HEK293T (cell line): ENCODE measurements at regions not wholly inside any gene's neighbourhood (a gene's known extent, or its start where the extent isn't known, plus 50 kb on each side); places are given as distances from the start of the nearest gene placed in this dataset.

Source experiments
- CTCF ChIA-PET: fragments of 350-600 bp; formaldehyde crosslinking; extraction: SDS; loops from one replicate; lab custom pipeline; 2021; ENCODE audit warnings: antibody characterized with exemption, inconsistent platforms; lab: Yijun Ruan, JAX
- POLR2A ChIA-PET: fragments of 350-600 bp; formaldehyde crosslinking; extraction: SDS; loops from one replicate; lab custom pipeline; 2020; ENCODE audit warnings: antibody characterized with exemption, inconsistent platforms; lab: Yijun Ruan, JAX
- DNase-seq: peaks from one replicate; pipeline ENCODE4 v3.0.0; 2012; ENCODE audit warnings: mixed read lengths; ENCODE audit errors: extremely low spot score
- ARNT ChIP-seq: fragments of 450-650 bp; IDR thresholded peaks from 2 replicates; pipeline ENCODE4 v1.6.1; 2017; ENCODE audit warnings: mild to moderate bottlenecking
- BHLHE40 ChIP-seq: fragments of 450-650 bp; IDR thresholded peaks from 2 replicates; pipeline ENCODE4 v1.6.1; 2016; ENCODE audit warnings: mild to moderate bottlenecking, moderate library complexity, borderline replicate concordance
- CTBP1 ChIP-seq: fragments of 450-650 bp; IDR thresholded peaks from 2 replicates; pipeline ENCODE4 v1.6.1; 2016; ENCODE audit warnings: borderline replicate concordance
- ELF4 ChIP-seq: fragments of 450-650 bp; IDR thresholded peaks from 2 replicates; pipeline ENCODE4 v1.6.1; 2017; ENCODE audit warnings: antibody characterized with exemption
- FOXA1 ChIP-seq: fragments of 450-650 bp; IDR thresholded peaks from 2 replicates; pipeline ENCODE4 v1.6.1; 2016; ENCODE audit warnings: mild to moderate bottlenecking
- FOXK2 ChIP-seq: fragments of 450-650 bp; IDR thresholded peaks from 2 replicates; pipeline ENCODE4 v1.6.1; 2016; ENCODE audit warnings: mild to moderate bottlenecking
- FOXM1 ChIP-seq: fragments of 450-650 bp; IDR thresholded peaks from 2 replicates; pipeline ENCODE4 v1.6.1; 2017; ENCODE audit warnings: mild to moderate bottlenecking, borderline replicate concordance
- HDGF ChIP-seq: fragments of 450-650 bp; IDR thresholded peaks from 2 replicates; pipeline ENCODE4 v1.6.1; 2017; ENCODE audit warnings: antibody characterized with exemption, borderline replicate concordance
- L3MBTL2 ChIP-seq: fragments of 450-650 bp; conservative IDR thresholded peaks from 2 replicates; pipeline ENCODE4 v1.6.1; 2016; ENCODE audit warnings: mild to moderate bottlenecking
- LEF1 ChIP-seq: fragments of 450-650 bp; IDR thresholded peaks from 2 replicates; pipeline ENCODE4 v1.6.1; 2017; ENCODE audit warnings: mild to moderate bottlenecking, borderline replicate concordance
- NFRKB ChIP-seq: fragments of 450-650 bp; IDR thresholded peaks from 2 replicates; pipeline ENCODE4 v1.6.1; 2016; ENCODE audit warnings: mild to moderate bottlenecking, moderate library complexity
- PKNOX1 ChIP-seq: fragments of 450-650 bp; IDR thresholded peaks from 2 replicates; pipeline ENCODE4 v1.6.1; 2016
- SP1 ChIP-seq: fragments of 450-650 bp; IDR thresholded peaks from 2 replicates; pipeline ENCODE4 v1.6.1; 2017
- SUZ12 ChIP-seq: fragments of 450-650 bp; IDR thresholded peaks from 2 replicates; pipeline ENCODE4 v1.6.1; 2016; ENCODE audit warnings: mild to moderate bottlenecking
- TARDBP ChIP-seq: fragments of 450-650 bp; IDR thresholded peaks from 2 replicates; pipeline ENCODE4 v1.6.1; 2016
- ZNF384 ChIP-seq: fragments of 450-650 bp; IDR thresholded peaks from 2 replicates; pipeline ENCODE4 v1.6.1; 2016

GRCh38 chr10:36491926-36492325 is 633.5 kb upstream of the ANKRD30A start:
- DNase-seq, result no peak
- ChIA-PET POLR2A (no interaction called here), CTCF (interaction anchor here (0.6 to 0.8 kb wide), 2 partner anchors 191 to 856 kb away, joined by 3 read pairs; no protein-coding TSS in a partner anchor)
- TF ChIP-seq FOXK2, result no peak

GRCh38 chr10:36489611-36490228 is 635.7 kb upstream of the ANKRD30A start:
- CTCF ChIA-PET, result interaction anchor here (0.7 kb wide), 1 partner anchor 851 kb away, joined by 3 read pairs; no protein-coding TSS in a partner anchor
- POLR2A ChIA-PET, result no interaction called here
- no peak for DNase-seq
- TF ChIP-seq BHLHE40 (no peak), SUZ12 (no peak), LEF1 (no peak), NFRKB (no peak), HDGF (no peak), CTBP1 (no peak), ARNT (no peak), FOXA1 (no peak), SP1 (no peak), FOXM1 (no peak), FOXK2 (no peak), L3MBTL2 (no peak)

DNA sequence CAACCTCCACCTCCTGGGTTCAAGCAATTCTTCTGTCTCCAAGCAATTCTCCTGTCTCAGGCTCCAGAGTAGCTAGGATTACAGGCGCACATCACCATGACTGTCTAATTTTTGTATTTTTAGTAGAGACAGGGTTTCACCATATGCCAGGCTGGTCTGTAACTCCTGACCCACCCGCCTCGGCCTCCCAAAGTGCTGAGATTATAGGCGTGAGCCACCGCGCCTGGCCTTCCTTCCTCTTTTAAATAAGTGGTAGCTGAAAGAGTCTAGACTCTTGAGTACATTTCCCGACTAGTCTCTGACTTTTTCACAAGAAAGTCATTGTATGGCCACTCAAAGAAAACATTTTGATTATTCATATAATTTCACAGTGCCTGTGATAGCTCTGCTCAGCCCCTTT is 636.2 kb upstream of the ANKRD30A start:
- TF ChIP-seq TARDBP, result no peak
- no peak for TF ChIP-seq L3MBTL2
- no peak for TF ChIP-seq FOXA1
- no peak for TF ChIP-seq SP1
- no peak for TF ChIP-seq ZNF384
- TF ChIP-seq ELF4, result no peak
- TF ChIP-seq ARNT, result no peak
- no peak for TF ChIP-seq NFRKB
- no peak for TF ChIP-seq FOXM1
- no peak for TF ChIP-seq PKNOX1
- no peak for TF ChIP-seq SUZ12
- ChIA-PET POLR2A (no interaction called here), CTCF (no interaction called here)
- no peak for DNase-seq

DNA sequence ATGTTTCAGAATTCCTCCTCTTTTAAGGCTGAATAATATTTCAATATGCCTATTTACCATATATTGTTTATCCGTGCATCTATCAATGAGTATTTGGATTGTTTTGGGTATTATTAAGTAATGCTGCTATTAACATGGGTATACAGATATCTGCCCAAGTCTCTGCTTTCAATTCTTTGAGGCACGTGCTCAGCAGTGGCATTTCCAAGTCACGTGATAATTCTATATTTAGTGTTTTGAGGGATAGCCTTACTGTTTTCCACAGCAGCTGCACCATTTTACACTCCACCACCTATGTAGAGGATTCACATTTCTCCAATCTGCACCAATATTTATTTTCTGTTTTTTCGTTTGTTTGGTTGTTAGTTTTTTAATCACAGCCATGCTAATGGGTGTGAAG is 636.8 kb upstream of the ANKRD30A start:
- TF ChIP-seq FOXM1, result no peak
- no peak for TF ChIP-seq NFRKB
- TF ChIP-seq CTBP1, result no peak
- TF ChIP-seq FOXA1, result no peak
- TF ChIP-seq FOXK2, result no peak
- TF ChIP-seq BHLHE40, result no peak
- no peak for TF ChIP-seq SP1
- TF ChIP-seq SUZ12, result no peak
- no peak for TF ChIP-seq TARDBP
- TF ChIP-seq LEF1, result no peak
- TF ChIP-seq ARNT, result no peak
- no peak for TF ChIP-seq HDGF
- no peak for TF ChIP-seq PKNOX1
- TF ChIP-seq L3MBTL2, result no peak
- no peak for TF ChIP-seq ZNF384
- no peak for TF ChIP-seq ELF4
- POLR2A ChIA-PET, result no interaction called here
- CTCF ChIA-PET, result no interaction called here
- no peak for DNase-seq

DNA sequence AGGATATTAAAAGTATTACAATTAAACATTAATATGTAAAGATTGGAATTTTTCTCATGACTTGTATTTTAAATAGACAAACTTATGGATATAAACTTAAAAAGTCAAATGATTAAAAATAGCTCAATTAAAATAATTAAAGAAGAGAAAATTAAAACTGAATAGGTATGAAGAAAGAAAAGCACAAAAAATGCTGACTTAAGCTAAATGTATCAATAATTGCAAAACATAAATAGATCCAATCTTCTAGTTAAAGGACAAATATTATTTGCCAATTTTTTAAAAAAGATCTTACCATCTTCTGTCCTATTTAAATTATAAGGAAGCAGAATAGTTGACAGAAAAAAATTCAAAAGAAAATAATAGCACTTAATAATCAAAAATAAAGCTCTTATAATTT is 646.3 kb upstream of the ANKRD30A start:
- no peak for TF ChIP-seq NFRKB
- TF ChIP-seq PKNOX1, result no peak
- TF ChIP-seq FOXM1, result no peak
- TF ChIP-seq FOXA1, result no peak
- TF ChIP-seq FOXK2, result no peak
- TF ChIP-seq SUZ12, result no peak
- TF ChIP-seq SP1, result no peak
- TF ChIP-seq TARDBP, result no peak
- TF ChIP-seq ELF4, result no peak
- TF ChIP-seq L3MBTL2, result no peak
- TF ChIP-seq ZNF384, result no peak
- TF ChIP-seq ARNT, result no peak
- no peak for TF ChIP-seq BHLHE40
- DNase-seq, result no peak
- ChIA-PET CTCF (no interaction called here), POLR2A (no interaction called here)

- TF ChIP-seq SUZ12 (no peak), SP1 (no peak), ARNT (no peak), PKNOX1 (no peak), CTBP1 (no peak), L3MBTL2 (no peak), HDGF (no peak), LEF1 (no peak), NFRKB (no peak), FOXK2 (no peak), ELF4 (no peak)
- POLR2A ChIA-PET, result no interaction called here
- no peak for DNase-seq
- CTCF ChIA-PET, result no interaction called here
These were observed 649.0 kb upstream of the ANKRD30A start for GRCh38 chr10:36476399-36476798.
